ENCODE measurements at regions not wholly inside any gene's neighbourhood (a gene's known extent, or its start where the extent isn't known, plus 50 kb on each side); places are given as distances from the start of the nearest gene placed in this dataset.

GRCh38 chr13:99828123-99828522, 143.4 kb downstream of the ZIC5 start:
- no peak for TF ChIP-seq CTCF (IDR thresholded peaks at IDR 0.05)
- TF ChIP-seq POLR2A (IDR thresholded peaks at IDR 0.05): no peak
